Heart left ventricle (tissue), 16 donors: ENCODE measurements at regions not wholly inside any gene's neighbourhood (a gene's known extent, or its start where the extent isn't known, plus 50 kb on each side); places are given as distances from the start of the nearest gene placed in this dataset.
A peak's percentile ranks its signal among the peaks of the same experiment; 100 is the strongest.

Experiments used
- ATAC-seq, 4 donors: fragments of 200-7000 bp; cut with Tn5 transposase; one replicate each; pipeline ENCODE4 v1.9.1; 2020 to 2022; ENCODE audit warnings: moderate library complexity in 4 of 4, mild to moderate bottlenecking in 3 of 4, moderate number of reproducible peaks in 1 of 4
- DNase-seq, 5 donors: peaks; one replicate each; pipeline ENCODE4 v3.0.0-alpha.2; 2020
- H3K27ac ChIP-seq, 12 donors: fragments of 200-600 bp; sonication (generic) in 4 of 12; one replicate each; pipeline versions ENCODE4 v1.5.0 to v1.8.0; 2016 to 2022; ENCODE audit warnings: mild to moderate bottlenecking in 2 of 12
- H3K27me3 ChIP-seq, 9 donors: fragments of 200-600 bp; sonication (generic) in 2 of 9; one replicate each; pipeline versions ENCODE4 v1.5.1 to v1.8.0; 2016 to 2022; ENCODE audit warnings: mild to moderate bottlenecking in 3 of 9
- H3K36me3 ChIP-seq, 9 donors: fragments of 200-600 bp; sonication (generic) in 2 of 9; one replicate each; pipeline versions ENCODE4 v1.5.0 to v1.8.0; 2018 to 2022; ENCODE audit warnings: mild to moderate bottlenecking in 2 of 9
- H3K4me1 ChIP-seq, 12 donors: fragments of 200-600 bp; sonication (generic) in 4 of 12; one replicate each; pipeline versions ENCODE4 v1.5.0 to v1.8.0; 2016 to 2022; ENCODE audit warnings: mild to moderate bottlenecking in 3 of 12
- H3K4me3 ChIP-seq, 12 donors: fragments of 200-600 bp; sonication (generic) in 4 of 12; one replicate each; pipeline versions ENCODE4 v1.5.0 to v1.8.0; 2017 to 2022; ENCODE audit warnings: mild to moderate bottlenecking in 9 of 12, moderate library complexity in 4 of 12
- H3K9me3 ChIP-seq, 12 donors: fragments of 200-600 bp; sonication (generic) in 4 of 12; one replicate each; pipeline versions ENCODE4 v1.5.0 to v1.8.0; 2016 to 2022; ENCODE audit warnings: mild to moderate bottlenecking in 1 of 12
- POLR2A ChIP-seq, 2 donors: fragments of 450-650 bp; IDR thresholded peaks; one replicate each; pipeline ENCODE4 v1.6.1; 2017; ENCODE audit warnings: antibody characterized with exemption in 2 of 2, mild to moderate bottlenecking in 2 of 2, moderate library complexity in 2 of 2
- WGBS, 4 donors: extraction: QIAGEN DNeasy Blood & Tissue Kit in 2 of 4; methylation state at CpG; one replicate each; pipeline versions ENCODE4 v1.1.5 to v1.1.7; 2013 to 2018; 5-methylcytosine and 5-hydroxymethylcytosine counted together
- intact Hi-C, 10 donors: fragments of 100-400 bp; cut with DNase I; formaldehyde crosslinking; loops; one replicate each; pipeline versions ENCODE4 v1.11.1 to v1.14.2; 2022
- TF ChIP-seq, protein P1 (sequence below), 12 donors: fragments of 200-600 bp; sonication (generic) in 4 of 12; IDR thresholded peaks; one replicate each; pipeline versions ENCODE4 v1.5.0 to v1.8.0; 2018 to 2022; ENCODE audit warnings: antibody characterized with exemption in 12 of 12, mild to moderate bottlenecking in 5 of 12
- donor health status: ischemic (EF 13 %, LVEDD 7.1; RV severe dilation, severe dysfunction).
- donor health status: healthy with polysubstance abuse.
- donor health status: DM: no; HTN: yes; CAD: no.
- donor health status: DM: no; HTN: no; CAD: no.
- donor health status: ischemic (EF 25% LVEDD 6.9; RV normal size, moderate dysfunction).
- donor health status: ischemic (EF 25% LVEDD 5.7; RV mildly dilated, moderate dysfunction).
- donor health status: healthy.
- donor health status: DM: yes; HTN: yes; CAD: no.
- donor health status: ischemic (EF 35%, LVEDD 5.7; RV mildly dilated, moderate dysfunction).
- donor health status: nonischemic (EF 11% LVEDD 7.7; RV severe dilation, severe dysfunction).
- donor health status: DM: yes; HTN: yes; CAD: no.
- donor health status: PGD.
- donor health status: ischemic (EF 29% LVEDD 5.4; RV normal size, mild dysfunction).
- donor health status: nonischemic (EF 23%, LVEDD 6.1; RV moderate dilation, normal function).

DNA sequence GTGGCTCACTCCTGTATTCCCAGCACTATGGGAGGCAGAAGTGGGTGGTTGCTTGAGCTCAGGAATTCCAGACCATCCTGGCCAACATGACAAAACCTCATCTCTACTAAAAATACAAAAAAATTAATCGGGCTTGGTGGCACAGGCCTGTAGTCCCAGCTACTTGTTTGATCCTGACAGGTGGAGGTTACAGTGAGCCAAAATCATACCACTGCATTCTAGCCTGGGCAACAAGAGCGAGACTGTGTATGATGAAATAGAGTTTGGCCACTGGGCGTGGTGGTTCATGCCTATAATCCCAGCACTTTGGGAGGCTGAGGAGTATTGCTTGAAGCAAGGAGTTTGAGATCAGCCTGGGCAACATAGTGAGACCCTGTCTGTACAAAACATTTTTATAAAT lies 173.3 kb downstream of the TANC2 start:
- no peak for ATAC-seq
- TF ChIP-seq, protein P1, sequence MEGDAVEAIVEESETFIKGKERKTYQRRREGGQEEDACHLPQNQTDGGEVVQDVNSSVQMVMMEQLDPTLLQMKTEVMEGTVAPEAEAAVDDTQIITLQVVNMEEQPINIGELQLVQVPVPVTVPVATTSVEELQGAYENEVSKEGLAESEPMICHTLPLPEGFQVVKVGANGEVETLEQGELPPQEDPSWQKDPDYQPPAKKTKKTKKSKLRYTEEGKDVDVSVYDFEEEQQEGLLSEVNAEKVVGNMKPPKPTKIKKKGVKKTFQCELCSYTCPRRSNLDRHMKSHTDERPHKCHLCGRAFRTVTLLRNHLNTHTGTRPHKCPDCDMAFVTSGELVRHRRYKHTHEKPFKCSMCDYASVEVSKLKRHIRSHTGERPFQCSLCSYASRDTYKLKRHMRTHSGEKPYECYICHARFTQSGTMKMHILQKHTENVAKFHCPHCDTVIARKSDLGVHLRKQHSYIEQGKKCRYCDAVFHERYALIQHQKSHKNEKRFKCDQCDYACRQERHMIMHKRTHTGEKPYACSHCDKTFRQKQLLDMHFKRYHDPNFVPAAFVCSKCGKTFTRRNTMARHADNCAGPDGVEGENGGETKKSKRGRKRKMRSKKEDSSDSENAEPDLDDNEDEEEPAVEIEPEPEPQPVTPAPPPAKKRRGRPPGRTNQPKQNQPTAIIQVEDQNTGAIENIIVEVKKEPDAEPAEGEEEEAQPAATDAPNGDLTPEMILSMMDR (IDR thresholded peaks at IDR 0.05) = no peak
- peaks cover 0 to 4% (median 0%) of the 10 kb centered on the region in 12 donors for H3K4me1 ChIP-seq
- intact Hi-C loops = no loop called here
- no peak for DNase-seq
- 92 to 100% (median 97%) methylated on average over 3 of the region's 3 CpGs for WGBS, 4 donors
- H3K27me3 ChIP-seq = no peaks in the 10 kb centered on the region
- H3K9me3 ChIP-seq = no peaks in the 10 kb centered on the region
- no peak overlapping the region for H3K27ac ChIP-seq
- no peak overlapping the region for H3K4me3 ChIP-seq
- H3K36me3 ChIP-seq = no peaks in the 10 kb centered on the region

DNA sequence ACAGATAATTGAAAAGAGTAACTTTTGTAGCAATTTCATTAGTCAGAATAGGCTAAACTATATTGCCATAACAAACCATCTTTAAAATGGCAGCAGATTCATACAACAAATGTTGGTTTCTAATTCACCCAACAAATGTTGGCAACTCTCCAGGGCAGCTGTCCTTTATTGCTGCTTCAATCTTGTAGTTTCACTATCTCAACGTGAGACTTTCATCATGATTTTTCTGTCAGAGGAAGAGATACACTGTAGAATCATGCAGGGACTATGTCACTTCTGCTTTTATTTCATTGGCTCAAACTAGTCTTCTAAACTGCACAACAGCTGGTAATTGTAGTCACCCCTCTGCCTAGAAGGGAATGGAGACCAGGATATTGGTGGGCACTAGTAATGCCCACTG lies 174.2 kb downstream of the TANC2 start:
- intact Hi-C loops = no loop called here
- ATAC-seq = no peak

DNA sequence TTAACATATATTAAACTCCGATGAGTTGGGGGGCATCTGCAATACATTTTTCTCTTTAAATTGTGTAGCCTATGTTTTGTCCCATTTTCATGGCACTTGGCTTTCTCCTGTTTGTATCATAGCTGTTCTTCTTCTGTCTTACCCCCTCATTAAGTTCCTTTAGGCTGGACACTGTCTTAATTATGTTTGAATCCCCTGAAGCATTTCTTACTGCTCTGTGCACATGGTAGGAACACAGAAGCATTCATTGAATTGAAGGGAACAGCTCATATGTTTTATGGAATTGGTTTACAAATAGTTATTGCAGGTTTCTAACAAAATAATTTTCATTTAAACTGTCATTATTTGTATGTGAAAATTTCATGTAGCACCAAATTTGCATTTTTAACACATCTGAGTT lies 176.8 kb downstream of the TANC2 start:
- ATAC-seq (no peak), DNase-seq (no peak)
- Histone ChIP-seq H3K4me3 (no peak overlapping the region), H3K36me3 (no peaks in the 10 kb centered on the region), H3K9me3 (peaks cover 0 to 9% (median 1%) of the 10 kb centered on the region in 12 donors), H3K27me3 (no peaks in the 10 kb centered on the region), H3K27ac (no peak overlapping the region), H3K4me1 (peaks cover 0 to 4% (median 0%) of the 10 kb centered on the region in 12 donors)
- intact Hi-C loops = no loop called here
- TF ChIP-seq POLR2A (IDR thresholded peaks at IDR 0.05) = no peak
- TF ChIP-seq, protein P1 (IDR thresholded peaks at IDR 0.05) = no peak
- 95 to 98% (median 96%) methylated on average over 1 of the region's 1 CpG for WGBS, 4 donors

More for the DNA sequence above, 174.2 kb downstream of the TANC2 start:
- Histone ChIP-seq H3K27me3 (no peaks in the 10 kb centered on the region), H3K27ac (no peak overlapping the region), H3K4me1 (peaks cover 0 to 4% (median 0%) of the 10 kb centered on the region in 12 donors), H3K4me3 (no peak overlapping the region), H3K36me3 (no peaks in the 10 kb centered on the region), H3K9me3 (peaks cover 0 to 2% (median 0%) of the 10 kb centered on the region in 12 donors)
- peak in 1 of 5 donors; percentile 12 for DNase-seq
- 13 to 29% (median 25%) methylated on average over 1 of the region's 1 CpG for WGBS, 4 donors
- no peak for TF ChIP-seq POLR2A (IDR thresholded peaks at IDR 0.05)
- TF ChIP-seq, protein P1 (IDR thresholded peaks at IDR 0.05) = no peak

DNA sequence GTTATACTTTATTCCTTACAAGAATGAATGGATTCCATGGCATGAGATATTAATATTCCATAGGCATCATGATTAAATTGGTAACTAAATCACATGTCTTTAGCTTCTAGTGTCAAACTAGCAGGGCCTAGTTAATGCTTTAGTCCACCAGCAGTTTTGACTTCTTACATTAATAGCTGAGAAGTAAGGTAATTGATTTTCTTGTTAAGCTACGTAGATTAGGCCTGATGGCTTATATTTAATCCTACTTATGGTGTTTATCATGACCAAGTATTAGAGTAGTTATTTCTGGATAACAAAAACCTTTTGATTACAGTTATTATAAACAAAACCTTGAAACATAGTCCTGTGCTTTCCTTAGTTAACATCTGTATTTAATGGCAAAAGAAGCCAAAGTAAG lies 184.5 kb downstream of the TANC2 start:
- Histone ChIP-seq H3K4me1 (no peaks in the 10 kb centered on the region), H3K27ac (no peak overlapping the region), H3K9me3 (peaks cover 0 to 4% (median 1%) of the 10 kb centered on the region in 12 donors), H3K27me3 (no peaks in the 10 kb centered on the region), H3K4me3 (no peak overlapping the region), H3K36me3 (no peaks in the 10 kb centered on the region)
- WGBS, 4 donors = 88 to 96% (median 92%) methylated on average over 1 of the region's 1 CpG
- no peak for ATAC-seq
- no peak for TF ChIP-seq POLR2A (IDR thresholded peaks at IDR 0.05)
- TF ChIP-seq, protein P1 (IDR thresholded peaks at IDR 0.05) = no peak
- intact Hi-C loops = no loop called here
- no peak for DNase-seq
